IMR-90 (cell line): ENCODE measurements at regions not wholly inside any gene's neighbourhood (a gene's known extent, or its start where the extent isn't known, plus 50 kb on each side); places are given as distances from the start of the nearest gene placed in this dataset.

ENCODE experiments used
- ATAC-seq: fragments of 200-7000 bp; cut with Tn5 transposase; 2 replicates; pipeline ENCODE4 v1.9.1; 2020; ENCODE audit warnings: low read depth, mild to moderate bottlenecking, moderate library complexity
- BruUV-seq: library from RNA; stranded (reverse); fragments of 400-500 nt; replicated peaks from 2 replicates; lab custom pipeline; 2021; lab: Mats Ljungman, UMichigan
- CTCF ChIA-PET: fragments of 300-600 bp; formaldehyde crosslinking; extraction: SDS; loops from one replicate; lab custom pipeline; 2021; ENCODE audit warnings: antibody characterized with exemption; lab: Yijun Ruan, JAX
- POLR2A ChIA-PET: fragments of 300-600 bp; sonication (Branson Sonifier 250); formaldehyde crosslinking; loops from one replicate; lab custom pipeline; 2022; ENCODE audit warnings: antibody characterized with exemption; ENCODE audit not compliant: unreplicated experiment; lab: Charles Lee
- DNase-seq: peaks from one replicate; pipeline ENCODE4 v3.0.0; 2013
- H2AFZ ChIP-seq: replicated peaks from 2 replicates; pipeline ENCODE3; 2013; ENCODE audit warnings: low read length, mild to moderate bottlenecking; ENCODE audit not compliant: poor library complexity
- H2AK5ac ChIP-seq: 2 replicates; pipeline ENCODE4 v1.6.1; 2013; ENCODE audit warnings: low read depth, low read length, inconsistent platforms
- H2AK9ac ChIP-seq: replicated peaks from 2 replicates; pipeline ENCODE3; 2013; ENCODE audit warnings: mild to moderate bottlenecking, low read depth, low read length, moderate library complexity; ENCODE audit not compliant: poor library complexity
- H2BK120ac ChIP-seq: 2 replicates; pipeline ENCODE4 v1.6.1; 2013; ENCODE audit warnings: low read depth, low read length, inconsistent platforms
- H2BK15ac ChIP-seq: 3 replicates; pipeline ENCODE4 v1.6.1; 2013; ENCODE audit warnings: low read depth, low read length, inconsistent platforms
- H2BK20ac ChIP-seq: 2 replicates; pipeline ENCODE4 v1.6.1; 2013; ENCODE audit warnings: low read depth, mild to moderate bottlenecking, inconsistent platforms, low read length, moderate library complexity
- H2BK5ac ChIP-seq: 2 replicates; pipeline ENCODE4 v1.6.1; 2013; ENCODE audit warnings: mild to moderate bottlenecking, low read depth, low read length, inconsistent platforms; ENCODE audit not compliant: poor library complexity, severe bottlenecking
- H3K14ac ChIP-seq: replicated peaks from 2 replicates; pipeline ENCODE4 v1.6.1; 2013; ENCODE audit warnings: low read depth, low read length, inconsistent platforms
- H3K18ac ChIP-seq: 2 replicates; pipeline ENCODE4 v1.6.1; 2013; ENCODE audit warnings: low read depth, low read length, control low read depth
- H3K23ac ChIP-seq: 2 replicates; pipeline ENCODE4 v1.6.1; 2013; ENCODE audit warnings: low read depth, low read length, inconsistent platforms
- H3K27ac ChIP-seq: 2 replicates; pipeline ENCODE4 v1.5.1; 2013; ENCODE audit warnings: mild to moderate bottlenecking, control low read depth, low read length; ENCODE audit not compliant: insufficient read depth
- H3K27me3 ChIP-seq: 2 replicates; pipeline ENCODE4 v1.6.1; 2013; ENCODE audit warnings: low read length; ENCODE audit not compliant: control insufficient read depth, insufficient read depth
- H3K36me3 ChIP-seq: 2 replicates; pipeline ENCODE4 v1.6.1; 2013; ENCODE audit warnings: low read length, mixed read lengths; ENCODE audit not compliant: control insufficient read depth, insufficient read depth
- H3K4ac ChIP-seq: 2 replicates; pipeline ENCODE4 v1.6.1; 2013; ENCODE audit warnings: low read depth, low read length, inconsistent platforms
- H3K4me1 ChIP-seq: 2 replicates; pipeline ENCODE4 v1.6.1; 2013; ENCODE audit warnings: low read length, mixed read lengths; ENCODE audit not compliant: control insufficient read depth, insufficient read depth
- H3K4me2 ChIP-seq: 2 replicates; pipeline ENCODE4 v1.6.1; 2013; ENCODE audit warnings: low read depth, mild to moderate bottlenecking, control low read depth, low read length, moderate library complexity
- H3K4me3 ChIP-seq: 2 replicates; pipeline ENCODE4 v1.5.1; 2013; ENCODE audit warnings: low read depth, mild to moderate bottlenecking, control low read depth, low read length, moderate library complexity; ENCODE audit not compliant: insufficient read depth
- H3K56ac ChIP-seq: 2 replicates; pipeline ENCODE4 v1.6.1; 2013; ENCODE audit warnings: low read length, inconsistent platforms; ENCODE audit not compliant: insufficient read depth; ENCODE audit errors: extremely low read depth
- H3K79me1 ChIP-seq, 2 experiments: 2 replicates each; pipeline ENCODE4 v1.6.1; 2013; ENCODE audit warnings: low read length in 2 of 2, inconsistent platforms in 1 of 2, low read depth in 1 of 2
- H3K9ac ChIP-seq: 2 replicates; pipeline ENCODE4 v1.6.1; 2013; ENCODE audit warnings: low read depth, low read length, control low read depth
- H3K9me1 ChIP-seq: 2 replicates; pipeline ENCODE4 v1.6.1; 2013; ENCODE audit warnings: low read length, inconsistent platforms; ENCODE audit not compliant: insufficient read depth
- H3K9me3 ChIP-seq: 2 replicates; pipeline ENCODE4 v1.6.1; 2013; ENCODE audit warnings: low read length; ENCODE audit not compliant: control insufficient read depth, insufficient read depth
- H4K20me1 ChIP-seq: 2 replicates; pipeline ENCODE4 v1.6.1; 2013; ENCODE audit warnings: low read length, inconsistent platforms; ENCODE audit not compliant: insufficient read depth
- H4K5ac ChIP-seq: 2 replicates; pipeline ENCODE4 v1.6.1; 2013; ENCODE audit warnings: mild to moderate bottlenecking, low read depth, low read length, control low read depth
- H4K8ac ChIP-seq, 2 experiments: 2 replicates each; pipeline ENCODE4 v1.6.1; 2013; ENCODE audit warnings: low read depth in 2 of 2, low read length in 2 of 2, control low read depth in 1 of 2, inconsistent platforms in 1 of 2
- H4K91ac ChIP-seq: 2 replicates; pipeline ENCODE4 v1.6.1; 2013; ENCODE audit warnings: low read depth, low read length, inconsistent platforms; ENCODE audit not compliant: insufficient read depth
- BHLHE40 ChIP-seq: fragments of 150-350 bp; IDR thresholded peaks from 2 replicates; pipeline ENCODE4 v1.6.1; 2016; ENCODE audit warnings: mild to moderate bottlenecking, low read depth, low read length
- MXI1 ChIP-seq: IDR thresholded peaks from 2 replicates; pipeline ENCODE4 v1.6.1; 2012; ENCODE audit warnings: low read depth, mild to moderate bottlenecking, low read length, moderate library complexity, borderline replicate concordance
- POLR2A ChIP-seq: IDR thresholded peaks from 2 replicates; pipeline ENCODE4 v1.6.1; 2012; ENCODE audit warnings: mild to moderate bottlenecking, low read depth, low read length
- RFX5 ChIP-seq: IDR thresholded peaks from 2 replicates; pipeline ENCODE4 v1.8.0; 2012; ENCODE audit warnings: low read depth, mild to moderate bottlenecking, low read length, moderate library complexity
- SMC3 ChIP-seq: fragments of 150-350 bp; IDR thresholded peaks from 2 replicates; pipeline ENCODE4 v1.6.1; 2016; ENCODE audit warnings: low read depth, mild to moderate bottlenecking, antibody characterized with exemption, low read length, moderate library complexity
- WGBS, 2 experiments: methylation state at CpG; one replicate each; pipeline versions ENCODE4 v1.1.5 to v1.1.7; 2013; ENCODE audit warnings: missing lambda C conversion rate in 2 of 2; ENCODE audit not compliant: insufficient read length in 1 of 2; ENCODE audit errors: extremely low coverage in 2 of 2; 5-methylcytosine and 5-hydroxymethylcytosine counted together
- dilution Hi-C: fragments of 300-500 bp; cut with HindIII; formaldehyde crosslinking; loops from one replicate; pipeline ENCODE4 v1.14.3; 2018; ENCODE audit warnings: low sequenced_read_pairs; ENCODE audit not compliant: unreplicated experiment
- in situ Hi-C: fragments of 300-500 bp; cut with MboI; formaldehyde crosslinking; loops from 3 replicates; pipeline ENCODE4 v1.14.3; 2019; ENCODE audit warnings: low sequenced_read_pairs, inconsistent platforms, mixed read lengths
- intact Hi-C: fragments of 100-400 bp; cut with micrococcal nuclease; formaldehyde crosslinking; loops from 2 replicates; pipeline ENCODE4 v1.10.0; 2022
- TF ChIP-seq, protein P1 (sequence below): fragments of 150-350 bp; IDR thresholded peaks from 2 replicates; pipeline ENCODE4 v1.6.1; 2017; ENCODE audit warnings: mild to moderate bottlenecking, antibody characterized with exemption, low read length, low read depth

DNA sequence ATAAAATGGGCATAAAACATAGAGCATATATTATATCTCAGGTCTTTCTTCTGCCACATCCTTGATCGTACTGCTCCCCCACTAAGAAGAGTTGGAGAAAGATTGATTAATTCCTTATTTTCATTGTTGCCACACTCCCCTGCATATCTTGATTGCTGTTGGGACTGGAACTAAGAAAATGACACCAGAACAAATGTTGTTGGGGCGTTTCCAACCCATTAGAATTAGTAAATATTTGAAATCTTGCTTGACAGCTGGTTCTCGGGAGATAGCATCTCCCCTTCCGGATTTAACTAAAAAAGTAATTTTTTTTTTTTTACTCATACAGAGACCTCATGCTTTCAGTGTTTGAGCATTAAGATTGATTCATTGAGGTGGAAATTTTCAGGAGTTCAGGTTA lies 493.0 kb upstream of the PLXNA2 start:
- Histone ChIP-seq H3K27me3 (no peaks in the 10 kb centered on the region), H3K14ac (no peak overlapping the region), H3K9me1 (no peaks in the 10 kb centered on the region), H2BK5ac (no peak overlapping the region), H3K36me3 (no peaks in the 10 kb centered on the region), H3K79me1 (no peaks in the 10 kb centered on the region), H3K9ac (no peak overlapping the region), H3K4ac (no peak overlapping the region), H3K4me2 (no peak overlapping the region), H3K23ac (no peak overlapping the region), H4K91ac (no peak overlapping the region), H3K56ac (no peak overlapping the region), H2AK9ac (no peak overlapping the region), H3K4me1 (no peaks in the 10 kb centered on the region), H4K5ac (no peak overlapping the region), H3K18ac (no peak overlapping the region), H2AK5ac (no peak overlapping the region), H3K9me3 (peaks cover 7% of the 10 kb centered on the region), H4K8ac (no peak overlapping the region), H2BK15ac (no peak overlapping the region), H2BK120ac (no peak overlapping the region), H2BK20ac (no peak overlapping the region), H3K4me3 (no peak overlapping the region), H3K27ac (no peak overlapping the region), H2AFZ (no peak overlapping the region), H4K20me1 (no peaks in the 10 kb centered on the region)
- TF ChIP-seq POLR2A = no peak
- TF ChIP-seq, protein P1, sequence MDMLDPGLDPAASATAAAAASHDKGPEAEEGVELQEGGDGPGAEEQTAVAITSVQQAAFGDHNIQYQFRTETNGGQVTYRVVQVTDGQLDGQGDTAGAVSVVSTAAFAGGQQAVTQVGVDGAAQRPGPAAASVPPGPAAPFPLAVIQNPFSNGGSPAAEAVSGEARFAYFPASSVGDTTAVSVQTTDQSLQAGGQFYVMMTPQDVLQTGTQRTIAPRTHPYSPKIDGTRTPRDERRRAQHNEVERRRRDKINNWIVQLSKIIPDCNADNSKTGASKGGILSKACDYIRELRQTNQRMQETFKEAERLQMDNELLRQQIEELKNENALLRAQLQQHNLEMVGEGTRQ = no peak
- no peak for TF ChIP-seq RFX5
- TF ChIP-seq SMC3 = no peak
- no peak for TF ChIP-seq BHLHE40
- no peak for TF ChIP-seq MXI1
- dilution Hi-C loops = no loop called here
- no CpG with 5 or more reads among the region's 4 CpGs for WGBS, 2 experiments
- DNase-seq (no peak), ATAC-seq (no peak)
- in situ Hi-C loops = no loop called here
- ChIA-PET POLR2A (no interaction called here), CTCF (no interaction called here)
- intact Hi-C loops = no loop called here
- BruUV-seq = no TSS peak
